K562 (cell line): ENCODE measurements at regions not wholly inside any gene's neighbourhood (a gene's known extent, or its start where the extent isn't known, plus 50 kb on each side); places are given as distances from the start of the nearest gene placed in this dataset.

ENCODE experiments used
- ATAC-seq: fragments of 200-7000 bp; cut with Tn5 transposase; 3 replicates; pipeline ENCODE4 v1.9.1; 2020; ENCODE audit warnings: moderate library complexity
- BruUV-seq: library from RNA; stranded (reverse); fragments of 400-500 nt; replicated peaks from 2 replicates; lab custom pipeline; 2021; lab: Mats Ljungman, UMichigan
- CTCF ChIA-PET: fragments of 300-600 bp; formaldehyde crosslinking; extraction: SDS; loops from one replicate; lab custom pipeline; 2021; ENCODE audit warnings: low intra/inter-chr PET ratio; lab: Yijun Ruan, JAX
- POLR2A ChIA-PET: fragments of 300-600, 350-650 bp; sonication (Branson Sonifier 250); formaldehyde crosslinking; extraction: SDS; loops from one replicate; lab custom pipeline; 2021; ENCODE audit warnings: antibody characterized with exemption, inconsistent platforms; lab: Yijun Ruan, JAX
- DNase-seq, 4 experiments: peaks; one replicate each; pipeline versions ENCODE4 v3.0.0 to v3.0.0-alpha.2; 2011 to 2018; ENCODE audit warnings: low spot score in 3 of 4, mixed read lengths in 3 of 4; ENCODE audit errors: extremely low read depth in 1 of 4
- FAIRE-seq: peaks from 2 replicates; lab custom pipeline; 2011; peaks lifted over from hg19 to GRCh38; lab: Jason Lieb, UNC
- H2AFZ ChIP-seq: 2 replicates; pipeline ENCODE4 v1.6.0; 2011; ENCODE audit warnings: low read depth, low read length, control low read depth, inconsistent platforms
- H3K27ac ChIP-seq: fragments of 200-600 bp; 3 replicates; pipeline ENCODE4 v1.8.0; 2011; ENCODE audit warnings: low read depth, mild to moderate bottlenecking, control low read depth, inconsistent platforms, low read length, moderate library complexity, mixed read lengths; ENCODE audit errors: extremely low read depth
- H3K27me3 ChIP-seq, 2 experiments: fragments of 300-600 bp in 1 of 2; 2 replicates in 1 of 2; 3 replicates in 1 of 2; pipeline versions ENCODE4 v1.6.0 to v1.8.0; 2011; ENCODE audit warnings: inconsistent platforms in 2 of 2, low read length in 2 of 2, mild to moderate bottlenecking in 1 of 2, mixed read lengths in 1 of 2, moderate library complexity in 1 of 2; ENCODE audit not compliant: control insufficient read depth in 2 of 2, insufficient read depth in 2 of 2
- H3K36me3 ChIP-seq: fragments of 300-600 bp; 3 replicates; pipeline ENCODE4 v1.8.0; 2011; ENCODE audit warnings: mild to moderate bottlenecking, low read length, inconsistent platforms; ENCODE audit not compliant: control insufficient read depth, insufficient read depth
- H3K4me1 ChIP-seq, 2 experiments: fragments of 200-600 bp in 1 of 2; replicated peaks in 1 of 2; 2 replicates in 1 of 2; 3 replicates in 1 of 2; pipeline versions ENCODE4 v1.5.1 to v1.8.0; 2011; ENCODE audit warnings: inconsistent platforms in 2 of 2, low read length in 2 of 2, mild to moderate bottlenecking in 1 of 2, mixed read lengths in 1 of 2, moderate library complexity in 1 of 2; ENCODE audit not compliant: control insufficient read depth in 2 of 2, insufficient read depth in 2 of 2
- H3K4me2 ChIP-seq: 2 replicates; pipeline ENCODE4 v1.6.1; 2011; ENCODE audit warnings: low read length, control low read depth, inconsistent platforms, mixed read lengths; ENCODE audit not compliant: insufficient read depth
- H3K4me3 ChIP-seq: fragments of 200-600 bp; sonication (generic), shearing (Covaris generic); 2 replicates; pipeline ENCODE4 v1.5.1; 2016; ENCODE audit warnings: control low read depth, inconsistent platforms
- H3K79me2 ChIP-seq: fragments of 200-600 bp; 3 replicates; pipeline ENCODE4 v1.8.0; 2011; ENCODE audit warnings: low read length, inconsistent platforms; ENCODE audit not compliant: control insufficient read depth, insufficient read depth
- H3K9ac ChIP-seq, 2 experiments: 2 replicates each; pipeline versions ENCODE4 v1.6.0 to v1.6.1; 2011; ENCODE audit warnings: low read depth in 2 of 2, low read length in 2 of 2, control low read depth in 1 of 2, inconsistent platforms in 1 of 2, mild to moderate bottlenecking in 1 of 2, mixed read lengths in 1 of 2; ENCODE audit not compliant: insufficient read depth in 1 of 2
- H3K9me1 ChIP-seq: one replicate; pipeline ENCODE4 v1.6.0; 2011; ENCODE audit warnings: inconsistent platforms, mild to moderate bottlenecking, low read length, moderate library complexity; ENCODE audit not compliant: control insufficient read depth, insufficient read depth
- H3K9me3 ChIP-seq: replicated peaks from 2 replicates; pipeline ENCODE4 v1.5.1; 2011; ENCODE audit warnings: low read depth, low read length, inconsistent platforms; ENCODE audit not compliant: control insufficient read depth, insufficient read depth
- H4K20me1 ChIP-seq: replicated peaks from 2 replicates; pipeline ENCODE4 v1.6.1; 2011; ENCODE audit warnings: low read length, inconsistent platforms, mixed read lengths; ENCODE audit not compliant: control insufficient read depth, insufficient read depth
- CXXC5 ChIP-seq: fragments of 250-450 bp; sonication (Bioruptor Pico); IDR thresholded peaks from 2 replicates; pipeline ENCODE4 v1.8.0; 2022; ENCODE audit warnings: inconsistent platforms, mild to moderate bottlenecking, moderate library complexity
- ETS1 ChIP-seq: conservative IDR thresholded peaks from 2 replicates; pipeline ENCODE4 v1.6.1; 2011; ENCODE audit warnings: low read depth, mild to moderate bottlenecking, low read length; ENCODE audit not compliant: control insufficient read depth
- HDAC2 ChIP-seq: fragments of 450-650 bp; IDR thresholded peaks from 2 replicates; pipeline ENCODE4 v1.6.1; 2016; ENCODE audit warnings: mild to moderate bottlenecking
- KAT2B ChIP-seq: IDR thresholded peaks from one replicate; pipeline ENCODE4 v1.6.1; 2012; ENCODE audit warnings: low read depth, mild to moderate bottlenecking, control low read depth, inconsistent platforms, low read length, moderate library complexity
- RBFOX2 ChIP-seq: fragments of 200-400 bp; formaldehyde crosslinking; IDR thresholded peaks from 2 replicates; pipeline ENCODE4 v1.6.1; 2017; ENCODE audit warnings: low read depth, mild to moderate bottlenecking, low read length, moderate library complexity
- RBM39 ChIP-seq: fragments of 200-400 bp; formaldehyde crosslinking; optimal IDR thresholded peaks from 2 replicates; pipeline ENCODE3; 2018; ENCODE audit warnings: low read depth, low read length
- RERE ChIP-seq: sonication (generic); formaldehyde crosslinking; IDR thresholded peaks from 2 replicates; pipeline ENCODE4 v1.8.0; 2023; ENCODE audit warnings: missing genetic modification reagents, mild to moderate bottlenecking, borderline replicate concordance
- SPI1 ChIP-seq: IDR thresholded peaks from 2 replicates; pipeline ENCODE4 v1.6.1; 2011; ENCODE audit warnings: low read depth, low read length, control low read depth, borderline replicate concordance
- SRF ChIP-seq, 2 experiments: fragments of 250-450, 450-650 bp in 1 of 2; sonication (Bioruptor Pico) in 1 of 2; sonication (generic) in 1 of 2; formaldehyde crosslinking; IDR thresholded peaks; 2 replicates each; pipeline versions ENCODE4 v1.5.0 to v1.5.1; 2020 to 2022; ENCODE audit warnings: mild to moderate bottlenecking in 1 of 2, missing genetic modification reagents in 1 of 2
- WGBS: fragments of 100-300 bp; shearing (Covaris generic); methylation state at CpG from one replicate; pipeline ENCODE4 v1.1.6; 2016; ENCODE audit warnings: low coverage, mixed read lengths; ENCODE audit not compliant: insufficient coverage; ENCODE audit errors: missing lambda C conversion rate; 5-methylcytosine and 5-hydroxymethylcytosine counted together
- in situ Hi-C: fragments of 300-500 bp; cut with MboI; formaldehyde crosslinking; loops from 4 replicates; pipeline ENCODE4 v1.15.0; 2018; ENCODE audit warnings: inconsistent platforms, mixed read lengths
- intact Hi-C: fragments of 100-400 bp; cut with micrococcal nuclease; formaldehyde crosslinking; loops from 2 replicates; pipeline ENCODE4 v1.14.2; 2022

- TF ChIP-seq RERE (CRISPR knock-in tag) (no peak), SRF (CRISPR knock-in tag; IDR thresholded peaks at IDR 0.05) (no peak)
These were observed 303.5 kb downstream of the IRX1 start (continued) for GRCh38 chr5:3899093-3899492.

DNA sequence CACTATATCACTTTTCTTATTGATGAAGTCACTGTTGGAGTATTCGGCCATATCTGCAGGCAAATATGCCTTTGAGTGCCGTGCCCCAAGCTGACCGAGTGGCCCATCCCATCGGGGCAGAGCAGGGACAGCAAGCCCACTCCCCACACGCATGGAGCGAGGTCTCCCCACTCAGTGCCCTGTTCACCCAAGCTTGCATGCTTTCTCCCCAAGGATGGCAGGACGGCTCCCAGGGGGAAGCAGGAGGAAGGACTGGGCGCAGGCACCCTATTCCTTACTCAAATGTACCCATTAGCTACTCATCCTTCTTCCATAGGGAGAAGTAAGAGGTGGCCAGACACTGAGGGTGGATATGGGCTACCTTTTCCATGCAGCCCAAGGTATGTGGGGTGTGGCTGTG, 309.0 kb downstream of the IRX1 start:
- intact Hi-C loops: no loop called here
- H3K4me1 ChIP-seq: no peaks in the 10 kb centered on the region
- TF ChIP-seq HDAC2 (no peak), CXXC5 (CRISPR knock-in tag) (no peak), RBFOX2 (no peak), KAT2B (no peak), RBM39 (no peak), SPI1 (no peak), ETS1 (no peak)
- TF ChIP-seq, all 486 proteins: peak for 0
- no peaks in the 10 kb centered on the region for H3K9me3 ChIP-seq
- H4K20me1 ChIP-seq: no peaks in the 10 kb centered on the region
- no peaks in the 10 kb centered on the region for H3K9me1 ChIP-seq
- H3K9ac ChIP-seq: no peak overlapping the region
- in situ Hi-C loops: no loop called here
- no TSS peak for BruUV-seq
- DNase-seq (no peak), ATAC-seq (no peak), FAIRE-seq (no peak)
- H3K27me3 ChIP-seq: no peaks in the 10 kb centered on the region
- ChIA-PET POLR2A (no interaction called here), CTCF (no interaction called here)
- no peak overlapping the region for H2AFZ ChIP-seq
- 0% methylated on average over 8 of the region's 8 CpGs for WGBS
- H3K79me2 ChIP-seq: no peaks in the 10 kb centered on the region
- H3K27ac ChIP-seq: no peak overlapping the region
- H3K4me3 ChIP-seq: no peak overlapping the region
- H3K36me3 ChIP-seq: no peaks in the 10 kb centered on the region
- H3K4me2 ChIP-seq: no peak overlapping the region
